Stimulated activated CD8-positive, alpha-beta memory T cell treated with anti-CD3 and anti-CD28 coated beads, Interleukin-12 subunit alpha, Interleukin-12 subunit beta, amount 100 ng/mL, for 4 hours (primary cell): ENCODE measurements at regions not wholly inside any gene's neighbourhood (a gene's known extent, or its start where the extent isn't known, plus 50 kb on each side); places are given as distances from the start of the nearest gene placed in this dataset.
"Not testable (repeated sequence)": the region's sequence is repeated elsewhere in the genome, so short reads cannot be mapped to it uniquely, and the experiment has no call there.

ENCODE experiments used
- DNase-seq: peaks from one replicate; pipeline ENCODE4 v3.0.0-alpha.2; 2020; ENCODE audit warnings: low read depth

- DNase-seq = no peak
These were observed 94.5 kb upstream of the CARD11 start for GRCh38 chr7:3138206-3138605.

- no peak for DNase-seq
These were observed 95.3 kb upstream of the CARD11 start for GRCh38 chr7:3138997-3139396.

GRCh38 chr7:3140834-3141233 lies 97.2 kb upstream of the CARD11 start:
- DNase-seq = no peak

- no peak for DNase-seq
These were observed 97.7 kb upstream of the CARD11 start for GRCh38 chr7:3141326-3141725.

- DNase-seq = no peak
These were observed 100.5 kb upstream of the CARD11 start for GRCh38 chr7:3143869-3144775.

- DNase-seq = not testable (repeated sequence)
These were observed 101.1 kb upstream of the CARD11 start for GRCh38 chr7:3144776-3145125.

GRCh38 chr7:3146571-3147226 lies 103.0 kb upstream of the CARD11 start:
- no peak for DNase-seq

- DNase-seq = not testable (repeated sequence)
These were observed 104.8 kb upstream of the CARD11 start for GRCh38 chr7:3148471-3148870.

GRCh38 chr7:3149231-3149995 lies 105.7 kb upstream of the CARD11 start:
- DNase-seq = no peak

- DNase-seq = no peak
These were observed 106.4 kb upstream of the CARD11 start for GRCh38 chr7:3150027-3150426.

GRCh38 chr7:3151784-3152183 lies 108.1 kb upstream of the CARD11 start:
- no peak for DNase-seq

- no peak for DNase-seq
These were observed 109.0 kb upstream of the CARD11 start for GRCh38 chr7:3152714-3153113.

GRCh38 chr7:3153118-3153517 lies 109.5 kb upstream of the CARD11 start:
- DNase-seq = no peak

- no peak for DNase-seq
These were observed 110.7 kb upstream of the CARD11 start for GRCh38 chr7:3154317-3154716.

- peak; percentile 20 for DNase-seq
These were observed 111.3 kb upstream of the CARD11 start for GRCh38 chr7:3154881-3155494.

GRCh38 chr7:3156508-3156907 lies 112.8 kb upstream of the CARD11 start:
- DNase-seq = no peak

GRCh38 chr7:3157566-3158287 lies 114.1 kb upstream of the CARD11 start:
- no peak for DNase-seq

GRCh38 chr7:3158341-3158760 lies 114.7 kb upstream of the CARD11 start:
- DNase-seq = no peak

GRCh38 chr7:3159039-3159438 lies 115.4 kb upstream of the CARD11 start:
- no peak for DNase-seq

- DNase-seq = no peak
These were observed 115.8 kb upstream of the CARD11 start for GRCh38 chr7:3159445-3159844.

GRCh38 chr7:3159926-3160325 lies 116.3 kb upstream of the CARD11 start:
- DNase-seq = not testable (repeated sequence)

- no peak for DNase-seq
These were observed 118.6 kb upstream of the CARD11 start for GRCh38 chr7:3162289-3162688.
